Stimulated activated effector memory CD8-positive, alpha-beta T cell treated with anti-CD3 and anti-CD28 coated beads, Interleukin-12 subunit alpha, Interleukin-12 subunit beta, amount 100 ng/mL, for 72 hours (primary cell): ENCODE measurements at regions not wholly inside any gene's neighbourhood (a gene's known extent, or its start where the extent isn't known, plus 50 kb on each side); places are given as distances from the start of the nearest gene placed in this dataset.

Source experiments
- ATAC-seq: fragments of 150-1000 bp; cut with Tn5 transposase; 2 replicates; pipeline ENCODE4 v1.10.0; 2021
- DNase-seq, 2 donors: peaks; one replicate each; pipeline ENCODE4 v3.0.0; 2021 to 2022; ENCODE audit warnings: low spot score in 2 of 2
- H3K27ac Mint-ChIP-seq: one replicate; pipeline ENCODE4 v1.8.0; 2022; ENCODE audit warnings: mild to moderate bottlenecking, mixed read lengths
- H3K36me3 Mint-ChIP-seq: one replicate; pipeline ENCODE4 v1.8.0; 2022; ENCODE audit warnings: mild to moderate bottlenecking, mixed read lengths
- H3K4me1 Mint-ChIP-seq: one replicate; pipeline ENCODE4 v1.8.0; 2022; ENCODE audit warnings: mixed read lengths
- H3K4me3 Mint-ChIP-seq: one replicate; pipeline ENCODE4 v1.8.0; 2022; ENCODE audit warnings: mild to moderate bottlenecking, mixed read lengths
- H3K9me3 Mint-ChIP-seq: one replicate; pipeline ENCODE4 v1.8.0; 2022; ENCODE audit warnings: mixed read lengths

DNA sequence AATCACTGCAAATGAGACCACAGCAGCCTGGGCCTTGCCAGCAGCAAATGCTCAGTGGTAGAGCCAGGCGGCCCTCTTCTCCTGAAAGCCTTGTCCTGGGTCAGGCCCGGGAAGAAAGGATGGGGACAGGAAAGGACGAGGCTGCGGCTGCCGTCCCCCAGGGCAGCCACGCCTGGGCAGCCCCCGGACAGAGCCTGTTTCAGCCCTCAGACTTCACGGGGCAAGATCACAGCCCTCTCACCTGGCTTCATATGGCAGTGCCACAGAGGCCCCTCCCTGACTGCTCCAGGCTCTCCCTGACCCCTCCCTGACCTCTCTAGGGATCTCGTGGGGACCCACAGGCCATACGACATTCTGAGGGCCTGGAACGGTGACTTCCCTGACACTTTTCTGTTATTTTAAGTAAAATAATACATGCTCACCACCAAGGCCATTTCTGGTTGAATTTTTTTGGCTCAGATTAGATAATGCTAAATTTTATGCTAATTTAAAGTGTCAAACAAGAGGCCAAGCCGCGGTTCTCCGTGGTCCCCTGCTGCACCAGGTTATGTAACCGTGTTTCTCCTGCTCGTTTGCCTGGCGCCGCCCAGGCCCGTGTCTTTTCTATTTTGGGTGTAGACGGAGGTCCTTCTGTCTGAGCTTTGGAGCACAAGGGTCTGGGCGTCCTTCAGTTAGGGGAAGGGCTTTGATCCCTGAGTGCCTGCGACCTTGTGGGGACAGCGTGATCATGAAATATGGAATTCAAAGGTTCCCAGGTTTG, 59.9 kb upstream of the BHLHE23 start:
- H3K9me3 Mint-ChIP-seq, result no peaks in the 10 kb centered on the region

DNA sequence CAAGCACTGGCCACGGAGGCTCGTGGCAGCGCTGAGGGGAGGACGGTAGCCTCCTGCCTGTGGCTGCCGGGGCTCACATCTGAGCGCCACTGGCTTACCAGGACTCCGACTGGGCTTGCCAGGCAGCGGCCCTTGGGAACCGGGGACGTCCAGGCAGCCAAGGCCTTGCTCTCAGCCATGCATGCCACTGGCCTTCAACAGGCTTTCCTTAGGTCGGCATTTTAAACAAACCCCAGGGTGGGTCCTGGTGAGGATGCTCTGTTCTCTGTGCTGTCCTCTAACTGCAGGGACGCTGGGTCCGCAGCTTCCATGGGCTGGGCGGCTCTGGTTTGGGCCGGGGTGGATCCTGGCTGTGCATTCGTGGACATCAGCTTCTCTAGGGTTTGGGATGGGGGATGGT, 59.1 kb upstream of the BHLHE23 start:
- DNase-seq, result no peak
- Mint-ChIP-seq H3K36me3 (no peaks in the 10 kb centered on the region), H3K27ac (no peak overlapping the region), H3K9me3 (no peaks in the 10 kb centered on the region), H3K4me1 (no peaks in the 10 kb centered on the region), H3K4me3 (no peak overlapping the region)
- ATAC-seq, result no peak

More for the DNA sequence above, 59.9 kb upstream of the BHLHE23 start:
- Mint-ChIP-seq H3K4me1 (no peaks in the 10 kb centered on the region), H3K27ac (no peak overlapping the region), H3K36me3 (no peaks in the 10 kb centered on the region), H3K4me3 (no peak overlapping the region)
- DNase-seq, result no peak
- no peak for ATAC-seq

DNA sequence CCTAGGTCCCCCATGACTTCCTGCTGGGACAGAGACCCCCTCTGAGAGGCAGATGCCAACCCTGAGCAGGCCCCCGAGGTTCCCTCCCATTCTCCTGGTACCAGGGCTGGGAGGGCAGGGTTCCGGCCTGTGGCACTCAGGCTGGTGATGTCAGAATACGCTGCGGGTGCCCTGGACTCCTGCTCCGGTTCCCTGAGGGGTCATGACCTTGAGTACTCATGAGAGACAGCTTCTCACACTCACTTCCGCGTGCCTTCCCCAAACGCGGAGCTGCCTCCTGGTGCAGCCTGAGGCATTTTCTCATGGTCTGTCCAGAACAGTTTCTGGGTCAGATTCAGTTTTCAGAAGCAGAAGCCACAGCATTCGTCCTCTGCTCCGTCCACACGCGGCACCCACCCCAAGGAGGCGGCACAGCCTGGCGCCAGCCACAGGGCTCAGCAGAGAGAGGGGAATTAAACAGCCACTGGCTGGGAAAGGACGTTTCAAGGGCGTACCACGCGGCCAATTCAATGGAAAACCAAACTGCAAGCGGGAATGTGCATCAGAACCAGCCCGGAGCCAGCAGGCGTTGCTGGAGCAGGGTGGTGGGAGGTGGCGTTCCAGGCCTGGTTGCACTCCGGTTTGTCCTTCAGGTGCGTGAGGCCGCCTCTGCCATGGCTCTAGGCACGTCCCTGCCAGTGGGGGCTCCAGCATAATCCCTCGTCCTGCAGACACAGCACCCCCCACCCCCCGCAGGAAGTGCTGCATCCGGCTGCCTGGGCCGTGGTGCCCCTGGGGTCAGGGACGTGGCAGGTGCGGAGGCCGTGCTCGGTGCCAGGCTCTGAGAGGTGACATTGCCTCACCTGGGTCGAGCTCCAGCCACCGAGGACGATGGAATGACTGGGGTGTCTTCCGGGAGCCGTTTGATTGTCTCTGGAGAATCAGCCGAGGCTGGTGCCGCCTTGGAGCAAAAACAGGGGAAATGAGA, 58.3 kb upstream of the BHLHE23 start:
- no peak for DNase-seq
- Mint-ChIP-seq H3K4me3 (no peak overlapping the region), H3K9me3 (no peaks in the 10 kb centered on the region)

DNA sequence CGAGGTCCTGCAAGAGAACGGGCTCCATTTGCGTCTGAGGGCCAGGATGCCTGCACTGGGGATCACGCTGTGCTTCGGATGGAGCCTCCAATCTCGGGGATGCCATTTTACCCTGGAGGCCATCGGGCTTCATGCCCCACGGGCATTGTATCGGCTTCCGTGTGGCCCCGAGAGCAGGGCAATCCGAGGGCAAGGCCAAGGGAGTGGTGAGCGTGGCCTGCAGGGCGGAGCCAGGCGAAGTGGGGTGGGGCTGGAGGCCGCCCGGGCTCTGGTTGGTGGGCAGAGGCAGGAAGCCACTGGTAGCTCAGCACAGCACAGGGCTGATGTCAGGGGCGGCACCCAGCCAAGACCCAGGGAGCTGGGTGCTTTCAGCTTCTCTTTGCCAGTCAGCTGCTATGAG, 57.5 kb upstream of the BHLHE23 start:
- Mint-ChIP-seq H3K9me3 (no peaks in the 10 kb centered on the region), H3K36me3 (no peaks in the 10 kb centered on the region), H3K4me3 (no peak overlapping the region), H3K4me1 (no peaks in the 10 kb centered on the region), H3K27ac (no peak overlapping the region)
- DNase-seq (no peak), ATAC-seq (no peak)

More for the DNA sequence above, 58.3 kb upstream of the BHLHE23 start:
- Mint-ChIP-seq H3K4me1 (no peaks in the 10 kb centered on the region), H3K36me3 (no peaks in the 10 kb centered on the region), H3K27ac (no peak overlapping the region)
- no peak for ATAC-seq

DNA sequence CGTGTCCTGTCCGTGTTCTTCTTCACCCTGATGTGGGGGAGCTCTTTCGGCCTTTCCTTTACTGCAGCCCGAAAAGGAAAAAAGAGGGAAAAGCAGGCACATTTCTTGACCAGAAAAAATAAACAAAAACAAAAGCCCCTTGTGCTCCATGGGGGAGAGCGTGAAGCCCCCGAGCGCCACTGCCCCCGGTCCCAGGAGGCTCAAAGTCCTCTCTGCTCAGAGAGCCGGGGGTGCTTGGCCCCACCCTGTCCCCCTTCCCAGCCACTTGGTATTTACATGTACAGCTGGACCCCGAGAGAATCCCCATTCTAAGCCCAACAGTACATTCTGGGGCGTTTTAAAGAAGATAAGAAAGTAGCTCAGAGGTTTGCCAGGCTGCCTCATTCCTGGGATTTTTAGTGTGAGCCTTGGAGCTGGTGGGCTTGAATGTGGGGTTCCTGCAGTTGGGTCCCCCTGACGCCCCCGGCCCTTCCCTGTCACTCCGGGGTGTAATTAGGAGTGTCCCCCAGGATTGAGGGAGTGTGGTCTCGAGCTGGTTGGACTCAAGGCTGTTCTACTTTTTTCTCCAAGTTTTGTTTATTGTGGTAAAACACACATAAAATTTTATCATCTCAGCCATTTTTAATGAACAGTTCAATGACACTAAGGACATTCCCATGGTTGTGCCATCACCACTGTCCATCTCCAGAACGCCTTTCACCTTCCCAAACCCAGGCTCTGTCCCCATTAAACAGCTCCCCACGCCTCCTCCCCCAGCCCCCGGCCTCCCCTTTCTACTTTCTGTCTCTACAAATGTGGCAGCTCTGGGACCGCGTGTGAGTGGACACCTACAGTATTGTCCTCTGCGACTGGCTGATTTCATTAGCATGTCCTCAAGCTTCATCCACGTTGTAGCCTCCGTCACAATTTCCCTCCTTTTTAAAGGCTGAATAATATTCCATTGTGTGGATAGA, 55.7 kb upstream of the BHLHE23 start:
- DNase-seq (no peak), ATAC-seq (no peak)
- H3K4me1 Mint-ChIP-seq, result no peaks in the 10 kb centered on the region
- H3K36me3 Mint-ChIP-seq, result no peaks in the 10 kb centered on the region
- H3K27ac Mint-ChIP-seq, result no peak overlapping the region
- H3K4me3 Mint-ChIP-seq, result no peak overlapping the region
- no peaks in the 10 kb centered on the region for H3K9me3 Mint-ChIP-seq

DNA sequence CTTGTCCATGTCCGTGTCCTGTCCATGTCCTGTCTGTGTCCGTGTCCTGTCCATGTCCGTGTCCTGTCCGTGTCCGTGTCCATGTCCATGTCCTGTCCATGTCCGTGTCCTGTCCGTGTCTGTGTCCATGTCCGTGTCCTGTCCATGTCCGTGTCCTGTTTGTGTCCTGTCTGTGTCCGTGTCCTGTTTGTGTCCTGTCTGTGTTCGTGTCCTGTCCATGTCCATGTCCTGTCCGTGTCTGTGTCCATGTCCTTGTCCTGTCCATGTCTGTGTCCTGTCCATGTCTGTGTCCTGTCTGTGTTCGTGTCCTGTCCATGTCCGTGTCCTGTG, 55.0 kb upstream of the BHLHE23 start:
- Mint-ChIP-seq H3K27ac (no peak overlapping the region), H3K9me3 (no peaks in the 10 kb centered on the region), H3K4me1 (no peaks in the 10 kb centered on the region), H3K36me3 (no peaks in the 10 kb centered on the region), H3K4me3 (no peak overlapping the region)
- ATAC-seq (no peak), DNase-seq (no peak)

DNA sequence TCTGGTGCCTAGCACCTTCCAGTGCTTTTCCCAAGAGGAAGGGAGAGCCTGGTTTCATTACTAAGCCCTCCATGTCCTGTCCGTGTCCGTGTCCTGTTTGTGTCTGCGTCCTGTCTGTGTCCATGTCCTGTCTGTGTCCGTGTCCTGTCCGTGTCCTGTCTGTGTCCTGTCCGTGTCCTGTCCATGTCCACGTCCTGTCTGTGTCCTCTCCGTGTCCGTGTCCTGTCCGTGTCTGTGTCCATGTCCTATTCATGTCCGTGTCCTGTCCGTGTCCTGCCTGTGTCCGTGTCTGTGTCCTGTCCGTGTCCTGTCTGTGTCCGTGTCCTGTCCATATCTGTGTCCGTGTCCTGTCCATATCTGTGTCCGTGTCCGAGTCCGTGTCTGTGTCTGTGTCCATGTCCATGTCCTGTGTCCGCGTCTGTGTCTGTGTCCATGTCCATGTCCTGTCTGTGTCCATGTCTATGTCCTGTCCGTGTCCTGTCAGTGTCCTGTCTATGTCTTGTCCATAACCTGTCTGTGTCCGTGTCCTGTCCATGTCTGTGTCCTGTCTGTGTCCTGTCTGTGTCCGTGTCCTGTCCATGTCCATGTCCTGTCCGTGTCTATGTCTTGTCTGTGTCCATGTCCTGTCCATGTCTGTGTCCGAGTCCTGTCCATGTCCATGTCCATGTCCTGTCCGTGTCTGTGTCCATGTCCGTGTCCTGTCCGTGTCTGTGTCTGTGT, 54.4 kb upstream of the BHLHE23 start:
- DNase-seq, result no peak
- no peaks in the 10 kb centered on the region for H3K9me3 Mint-ChIP-seq
- H3K27ac Mint-ChIP-seq, result no peak overlapping the region
- no peaks in the 10 kb centered on the region for H3K4me1 Mint-ChIP-seq
- H3K36me3 Mint-ChIP-seq, result no peaks in the 10 kb centered on the region
- ATAC-seq, result no peak
- no peak overlapping the region for H3K4me3 Mint-ChIP-seq

DNA sequence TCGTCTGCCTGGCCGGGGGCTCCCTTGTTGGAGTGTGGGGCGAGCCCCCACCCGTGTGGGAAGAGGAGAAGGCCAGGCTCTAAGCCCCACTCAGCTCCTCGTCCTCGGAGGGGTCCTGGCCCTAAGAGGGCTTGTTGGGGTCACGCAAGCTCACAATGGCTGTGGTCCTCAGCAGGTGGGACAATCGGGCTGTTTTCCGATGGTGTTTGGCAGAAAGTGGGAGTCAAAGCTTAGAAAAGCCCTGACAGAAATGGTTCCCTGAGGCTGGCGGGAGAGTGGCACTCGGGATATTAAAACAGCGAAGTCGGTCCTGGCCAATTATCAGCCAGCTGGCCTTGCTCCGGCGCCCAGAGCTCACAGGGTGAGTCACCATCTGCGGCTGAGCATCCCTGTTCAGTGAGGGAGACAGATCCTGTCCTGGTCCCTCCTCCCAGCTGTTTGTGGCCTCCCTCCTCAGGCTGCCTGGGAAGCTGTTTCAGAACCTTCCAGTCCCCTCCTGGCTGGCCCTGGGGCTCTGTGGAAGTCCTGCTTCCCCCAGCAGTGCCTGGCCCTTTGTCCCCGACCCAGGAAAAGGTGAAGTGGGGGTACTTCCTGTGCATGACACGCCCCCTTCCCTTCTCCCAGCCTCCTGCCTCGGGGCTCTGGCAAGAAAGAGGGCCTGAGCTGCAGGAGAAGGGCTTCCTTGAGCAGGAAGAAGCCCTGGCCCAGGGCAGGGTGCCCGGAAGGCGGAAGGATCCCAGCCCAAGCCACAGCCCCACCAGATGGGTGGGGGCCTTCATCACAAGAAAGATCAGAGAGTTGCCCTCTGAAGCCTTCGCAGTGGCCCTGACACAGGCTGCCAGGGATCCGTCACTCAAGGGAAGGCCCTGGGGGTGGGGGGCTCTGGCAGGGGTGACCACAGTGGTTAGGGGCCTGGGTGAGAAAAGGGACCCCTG, 53.6 kb upstream of the BHLHE23 start:
- H3K27ac Mint-ChIP-seq, result no peak overlapping the region
- H3K36me3 Mint-ChIP-seq, result no peaks in the 10 kb centered on the region

DNA sequence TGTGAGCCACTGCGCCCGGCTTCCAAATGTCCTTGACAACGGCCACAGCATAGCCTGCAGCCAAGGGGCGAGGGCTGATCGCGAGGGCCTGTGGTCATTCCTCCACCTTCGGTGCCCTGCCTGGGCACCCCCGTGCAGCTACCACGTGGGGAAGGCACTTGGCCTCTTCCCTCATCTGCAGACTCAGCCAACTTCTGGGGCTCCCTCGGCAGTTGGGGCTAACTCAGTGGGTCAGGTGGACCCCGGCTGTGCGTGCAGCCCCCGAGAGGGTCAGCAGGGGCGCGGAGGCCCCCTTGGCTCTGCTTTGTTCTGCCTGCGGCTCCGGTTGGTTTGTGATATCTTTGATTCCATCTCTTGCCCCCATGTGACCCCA, 52.9 kb upstream of the BHLHE23 start:
- Mint-ChIP-seq H3K36me3 (no peaks in the 10 kb centered on the region), H3K4me3 (no peak overlapping the region), H3K9me3 (no peaks in the 10 kb centered on the region), H3K4me1 (no peaks in the 10 kb centered on the region), H3K27ac (no peak overlapping the region)
- no peak for DNase-seq
- no peak for ATAC-seq

More for the DNA sequence above, 53.6 kb upstream of the BHLHE23 start:
- Mint-ChIP-seq H3K4me3 (no peak overlapping the region), H3K4me1 (no peaks in the 10 kb centered on the region), H3K9me3 (no peaks in the 10 kb centered on the region)
- ATAC-seq (no peak), DNase-seq (no peak)

DNA sequence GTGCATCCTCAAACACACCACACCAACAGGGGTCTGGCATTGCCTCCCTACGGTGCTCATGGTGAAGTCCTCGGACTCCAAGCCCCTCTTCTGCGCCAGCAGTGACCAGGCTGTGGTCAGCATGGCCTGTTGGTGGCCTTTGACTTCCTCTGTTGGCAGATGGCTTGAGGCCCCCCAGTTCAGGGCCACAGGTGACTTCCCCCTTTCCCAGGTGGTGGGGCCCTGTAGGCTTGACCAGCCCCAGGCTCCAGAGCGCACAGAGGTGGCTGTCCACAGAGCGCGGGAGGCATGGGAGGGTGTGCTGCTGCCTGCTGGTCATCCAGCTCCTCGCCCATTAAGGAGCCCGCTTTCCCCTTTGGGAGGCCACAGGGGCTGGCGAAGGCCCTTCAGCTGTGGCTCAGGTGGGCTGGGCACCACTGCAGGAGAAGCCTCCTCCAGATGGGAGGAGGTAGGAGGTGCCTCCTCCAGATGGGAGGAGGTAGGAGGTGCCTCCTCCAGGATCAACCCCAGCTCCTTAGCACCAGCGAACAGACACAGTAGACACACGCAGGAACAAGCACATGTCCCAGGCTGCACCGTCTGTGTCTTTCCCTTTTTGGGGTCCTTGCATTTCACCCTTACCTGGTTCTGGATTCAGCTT, 52.1 kb upstream of the BHLHE23 start:
- no peaks in the 10 kb centered on the region for H3K9me3 Mint-ChIP-seq
- no peaks in the 10 kb centered on the region for H3K36me3 Mint-ChIP-seq
- no peaks in the 10 kb centered on the region for H3K4me1 Mint-ChIP-seq
- H3K4me3 Mint-ChIP-seq, result no peak overlapping the region
- no peak for DNase-seq
- no peak overlapping the region for H3K27ac Mint-ChIP-seq
- no peak for ATAC-seq

DNA sequence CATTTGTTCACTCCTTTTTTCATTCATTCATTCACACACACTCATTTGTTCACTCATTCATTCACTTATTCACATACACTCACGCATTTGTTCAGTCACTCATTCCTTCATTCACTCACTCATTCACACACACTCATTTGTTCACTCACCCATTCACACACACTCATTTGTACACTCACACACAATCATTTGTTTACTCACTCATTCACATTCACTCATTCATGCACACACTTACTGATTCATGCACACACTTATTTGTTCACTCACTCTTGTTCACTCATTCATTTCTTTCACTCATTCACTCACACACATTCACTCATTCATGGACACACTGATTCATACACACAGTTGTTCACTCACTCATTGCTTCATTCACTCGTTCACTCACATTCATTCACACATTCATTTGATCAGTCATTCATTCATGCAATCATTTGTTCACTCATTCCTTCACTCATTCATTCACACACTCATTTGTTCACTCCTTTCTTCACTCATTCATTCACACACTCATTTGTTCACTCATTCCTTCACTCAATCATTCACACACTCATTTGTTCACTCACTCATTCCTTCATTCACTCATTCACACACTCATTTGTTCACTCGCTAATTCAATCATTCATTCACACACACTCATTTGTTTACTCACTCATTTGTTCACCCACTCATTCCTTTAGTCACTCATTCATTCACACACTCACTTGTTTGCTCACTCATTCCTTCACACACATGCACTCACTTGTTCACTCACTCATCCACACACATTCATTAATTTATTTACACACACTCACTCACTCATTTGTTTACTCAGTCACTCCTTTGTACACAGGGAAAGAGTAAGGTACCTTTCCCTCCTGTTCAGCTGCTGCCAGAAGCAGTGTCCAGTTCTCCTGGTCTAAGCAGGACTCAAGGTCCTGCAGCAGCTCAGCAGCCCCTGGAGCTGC, 50.7 kb upstream of the BHLHE23 start:
- no peak for DNase-seq
- ATAC-seq, result no peak
- no peaks in the 10 kb centered on the region for H3K4me1 Mint-ChIP-seq
- H3K27ac Mint-ChIP-seq, result no peak overlapping the region
- H3K36me3 Mint-ChIP-seq, result no peaks in the 10 kb centered on the region
- no peaks in the 10 kb centered on the region for H3K9me3 Mint-ChIP-seq
- H3K4me3 Mint-ChIP-seq, result no peak overlapping the region

DNA sequence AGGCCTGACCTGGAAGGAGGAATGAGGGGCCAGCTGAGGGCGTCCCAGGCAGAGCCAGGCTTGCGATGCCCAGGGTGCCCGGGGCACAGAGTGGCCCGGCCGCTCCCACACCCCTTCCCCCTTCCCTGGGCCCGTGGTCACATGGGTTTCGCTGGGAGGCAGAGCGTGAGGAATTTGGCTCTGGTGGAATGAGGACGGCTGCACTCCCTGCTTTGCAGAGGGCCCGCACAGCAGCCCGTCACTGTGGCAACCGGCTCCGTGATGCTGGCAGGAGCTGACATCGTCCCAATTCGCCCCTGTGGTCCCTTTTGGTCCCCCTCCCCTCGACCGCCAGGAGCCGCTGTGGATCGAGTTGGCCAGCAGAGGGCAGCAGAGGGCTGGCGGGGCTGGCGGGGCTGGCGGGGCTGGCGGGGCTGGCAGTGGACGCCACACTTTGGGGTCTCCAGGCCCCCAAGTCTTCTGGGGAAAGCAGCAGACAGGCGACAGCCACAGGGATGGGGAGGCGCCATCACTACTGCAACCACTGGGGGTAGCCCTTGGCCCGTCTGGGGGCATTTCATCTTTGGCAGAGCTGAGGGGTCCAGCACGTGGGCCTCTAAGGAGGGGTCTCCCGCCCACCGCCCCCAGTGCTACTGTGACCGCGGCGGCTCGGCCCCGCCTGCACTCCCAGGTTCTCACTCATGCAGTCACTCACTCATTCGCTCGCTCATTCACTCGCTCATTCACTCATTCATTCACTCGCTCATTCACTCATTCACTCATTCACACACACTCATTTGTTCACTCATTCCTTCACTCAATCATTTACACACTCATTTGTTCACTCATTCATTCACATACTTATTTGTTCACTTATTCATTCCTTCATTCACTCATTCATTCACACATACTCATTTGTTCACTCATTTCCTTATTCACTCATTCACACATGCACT, 49.7 kb upstream of the BHLHE23 start:
- Mint-ChIP-seq H3K4me3 (no peak overlapping the region), H3K9me3 (no peaks in the 10 kb centered on the region), H3K36me3 (no peaks in the 10 kb centered on the region), H3K27ac (no peak overlapping the region), H3K4me1 (no peaks in the 10 kb centered on the region)
- DNase-seq (peak; percentile 40 to 71), ATAC-seq (peak; percentile 83)
